ENCODE measurements at regions not wholly inside any gene's neighbourhood (a gene's known extent, or its start where the extent isn't known, plus 50 kb on each side); places are given as distances from the start of the nearest gene placed in this dataset.
A peak's percentile ranks its signal among the peaks of the same experiment; 100 is the strongest.

GRCh38 chr1:29849991-29850757 is 613.9 kb downstream of the PTPRU start:
- no peaks in the 10 kb centered on the region for H3F3A ChIP-seq (ENCODE audit: control insufficient read depth, insufficient read depth)
- H3K4me3 ChIP-seq (ENCODE audit: low read length): no peak overlapping the region
- no peak overlapping the region for H3K4me2 ChIP-seq (ENCODE audit: low read length)
- H3K4me1 ChIP-seq (ENCODE audit: control insufficient read depth, low read length): no peaks in the 10 kb centered on the region
- no peaks in the 10 kb centered on the region for H3K9me2 ChIP-seq (replicated peaks; ENCODE audit: control insufficient read depth, low read length)
- peaks cover 3% of the 10 kb centered on the region; the same call in 1 of the 2 replicates for H4K20me1 ChIP-seq (ENCODE audit: control insufficient read depth, insufficient read depth, low read depth, low read length)
- TF ChIP-seq EZH2phosphoT487 (IDR thresholded peaks at IDR 0.05; ENCODE audit: borderline replicate concordance, low read length): no peak
- TF ChIP-seq CTCF (IDR thresholded peaks at IDR 0.05; ENCODE audit: low read depth, low read length, poor library complexity, severe bottlenecking): no peak
- H3K27ac ChIP-seq (ENCODE audit: low read depth, low read length): no peak overlapping the region
- H3K36me3 ChIP-seq (ENCODE audit: control insufficient read depth, low read length): no peaks in the 10 kb centered on the region
- no peaks in the 10 kb centered on the region for H3K27me3 ChIP-seq (ENCODE audit: control insufficient read depth, low read length)
- no peaks in the 10 kb centered on the region for H3K79me2 ChIP-seq (ENCODE audit: control insufficient read depth, low read length)
- no peaks in the 10 kb centered on the region for H3K9me3 ChIP-seq (ENCODE audit: control insufficient read depth, insufficient read depth, low read length)

GRCh38 chr1:29849038-29849750 is 612.9 kb downstream of the PTPRU start:
- H3F3A ChIP-seq (ENCODE audit: control insufficient read depth, insufficient read depth): no peaks in the 10 kb centered on the region
- no peaks in the 10 kb centered on the region for H3K9me3 ChIP-seq (ENCODE audit: control insufficient read depth, insufficient read depth, low read length)
- TF ChIP-seq CTCF (IDR thresholded peaks at IDR 0.05; ENCODE audit: low read depth, low read length, poor library complexity, severe bottlenecking): peak; percentile 72
- no peak for TF ChIP-seq EZH2phosphoT487 (IDR thresholded peaks at IDR 0.05; ENCODE audit: borderline replicate concordance, low read length)
- H4K20me1 ChIP-seq (ENCODE audit: control insufficient read depth, insufficient read depth, low read depth, low read length): peaks cover 3% of the 10 kb centered on the region; the same call in 1 of the 2 replicates
- no peaks in the 10 kb centered on the region for H3K79me2 ChIP-seq (ENCODE audit: control insufficient read depth, low read length)
- no peaks in the 10 kb centered on the region for H3K9me2 ChIP-seq (replicated peaks; ENCODE audit: control insufficient read depth, low read length)
- no peaks in the 10 kb centered on the region for H3K36me3 ChIP-seq (ENCODE audit: control insufficient read depth, low read length)
- no peaks in the 10 kb centered on the region for H3K27me3 ChIP-seq (ENCODE audit: control insufficient read depth, low read length)
- no peak overlapping the region for H3K4me3 ChIP-seq (ENCODE audit: low read length)
- H3K27ac ChIP-seq (ENCODE audit: low read depth, low read length): no peak overlapping the region
- H3K4me1 ChIP-seq (ENCODE audit: control insufficient read depth, low read length): no peaks in the 10 kb centered on the region
- no peak overlapping the region for H3K4me2 ChIP-seq (ENCODE audit: low read length)

- no peak for TF ChIP-seq EZH2phosphoT487 (IDR thresholded peaks at IDR 0.05; ENCODE audit: borderline replicate concordance, low read length)
- TF ChIP-seq CTCF (IDR thresholded peaks at IDR 0.05; ENCODE audit: low read depth, low read length, poor library complexity, severe bottlenecking): no peak
- no peaks in the 10 kb centered on the region for H3K36me3 ChIP-seq (ENCODE audit: control insufficient read depth, low read length)
- no peak overlapping the region for H3K4me3 ChIP-seq (ENCODE audit: low read length)
- no peak overlapping the region for H3K27ac ChIP-seq (ENCODE audit: low read depth, low read length)
- H3K79me2 ChIP-seq (ENCODE audit: control insufficient read depth, low read length): no peaks in the 10 kb centered on the region
- no peaks in the 10 kb centered on the region for H3K27me3 ChIP-seq (ENCODE audit: control insufficient read depth, low read length)
- peaks cover 7% of the 10 kb centered on the region for H3K9me3 ChIP-seq (ENCODE audit: control insufficient read depth, insufficient read depth, low read length)
- H3K4me2 ChIP-seq (ENCODE audit: low read length): no peak overlapping the region
- no peaks in the 10 kb centered on the region for H3F3A ChIP-seq (ENCODE audit: control insufficient read depth, insufficient read depth)
- no peaks in the 10 kb centered on the region for H3K4me1 ChIP-seq (ENCODE audit: control insufficient read depth, low read length)
- no peaks in the 10 kb centered on the region for H3K9me2 ChIP-seq (replicated peaks; ENCODE audit: control insufficient read depth, low read length)
- H4K20me1 ChIP-seq (ENCODE audit: control insufficient read depth, insufficient read depth, low read depth, low read length): peaks cover 3% of the 10 kb centered on the region; the same call in 1 of the 2 replicates
Measured at GRCh38 chr1:29845910-29846309, 609.6 kb downstream of the PTPRU start.
